Activated CD8-positive, alpha-beta memory T cell treated with anti-CD3 and anti-CD28 coated beads for 36 hours (primary cell): ENCODE measurements at regions not wholly inside any gene's neighbourhood (a gene's known extent, or its start where the extent isn't known, plus 50 kb on each side); places are given as distances from the start of the nearest gene placed in this dataset.
"Not testable (repeated sequence)": the region's sequence is repeated elsewhere in the genome, so short reads cannot be mapped to it uniquely, and the experiment has no call there.

ENCODE experiments used
- CTCF ChIA-PET: fragments of 350-600 bp; sonication (Branson Sonifier 250); formaldehyde crosslinking; loops from one replicate; lab custom pipeline; 2021; ENCODE audit warnings: antibody characterized with exemption; lab: Charles Lee
- POLR2A ChIA-PET: fragments of 350-600 bp; sonication (Branson Sonifier 250); formaldehyde crosslinking; loops from one replicate; lab custom pipeline; 2021; ENCODE audit warnings: antibody characterized with exemption; lab: Charles Lee

- POLR2A ChIA-PET = no interaction called here
- CTCF ChIA-PET = no interaction called here
Measured at GRCh38 chr12:73158341-73158740, 886.2 kb downstream of the TRHDE start.

GRCh38 chr12:73159954-73160353 is 887.8 kb downstream of the TRHDE start:
- ChIA-PET POLR2A (no interaction called here), CTCF (no interaction called here)

DNA sequence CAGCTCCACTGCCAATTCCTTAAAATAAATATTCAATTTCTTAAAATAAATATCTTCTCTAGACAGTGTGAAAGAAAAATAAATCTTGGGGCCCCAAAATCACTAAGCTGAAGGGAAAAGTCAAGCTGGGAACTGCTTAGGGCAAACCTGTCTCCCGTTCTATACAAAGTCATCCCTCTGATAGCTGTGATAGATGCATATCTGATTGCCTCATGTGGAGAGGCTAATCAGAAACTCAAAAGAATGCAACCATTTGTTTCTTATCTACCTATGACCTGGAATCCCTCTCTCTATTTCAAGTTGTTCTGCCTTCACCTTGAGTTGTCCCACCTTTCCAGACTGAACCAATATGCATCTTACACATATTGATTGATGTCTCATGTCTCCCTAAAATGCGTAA is 889.8 kb downstream of the TRHDE start:
- ChIA-PET POLR2A (no interaction called here), CTCF (no interaction called here)

- POLR2A ChIA-PET = no interaction called here
- CTCF ChIA-PET = no interaction called here
Measured at GRCh38 chr12:73180734-73181133, 908.6 kb downstream of the TRHDE start.

DNA sequence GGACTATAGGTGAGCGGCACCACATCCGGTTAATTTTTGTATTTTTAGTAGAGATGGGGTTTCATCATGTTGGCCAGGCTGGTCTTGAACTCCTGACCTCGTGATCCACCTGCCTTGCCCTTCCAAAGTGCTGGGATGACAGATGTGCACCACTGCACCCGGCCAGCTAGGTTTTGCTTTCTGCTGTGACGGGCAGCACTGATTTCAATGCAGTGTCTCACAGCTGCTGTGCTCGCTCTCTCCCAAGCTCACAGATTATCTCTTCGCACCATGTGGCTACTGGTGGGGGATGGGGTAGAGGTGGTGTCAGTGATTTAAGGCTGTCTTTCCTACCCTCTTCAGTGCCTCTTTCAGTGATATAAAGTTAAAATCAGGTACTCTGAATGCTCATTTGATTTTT is 909.1 kb downstream of the TRHDE start:
- ChIA-PET POLR2A (no interaction called here), CTCF (no interaction called here)

DNA sequence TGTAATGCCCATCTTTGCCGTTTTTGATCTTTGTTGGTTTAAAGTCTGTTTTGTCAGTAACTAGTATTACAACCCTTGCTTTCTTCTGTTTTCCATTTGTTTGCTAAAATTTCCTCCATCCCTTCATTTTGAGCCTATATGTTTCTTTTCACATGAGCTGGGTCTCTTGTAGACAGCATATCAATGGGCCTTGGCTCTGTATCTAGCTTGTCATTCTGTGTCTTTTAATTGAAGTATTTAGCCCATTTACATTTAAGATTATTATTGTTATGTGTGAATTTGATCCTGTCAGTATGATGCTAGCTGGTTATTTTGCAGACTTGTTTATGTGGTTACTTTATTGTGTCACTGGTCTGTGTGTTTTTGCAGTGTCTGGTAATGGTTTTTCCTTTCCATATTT is 913.2 kb downstream of the TRHDE start:
- ChIA-PET CTCF (no interaction called here), POLR2A (no interaction called here)

GRCh38 chr12:73186272-73186671 is 914.1 kb downstream of the TRHDE start:
- CTCF ChIA-PET = no interaction called here

GRCh38 chr12:73187765-73188164 is 915.6 kb downstream of the TRHDE start:
- POLR2A ChIA-PET = no interaction called here
- CTCF ChIA-PET = no interaction called here

More at GRCh38 chr12:73186272-73186671, 914.1 kb downstream of the TRHDE start:
- POLR2A ChIA-PET = no interaction called here

DNA sequence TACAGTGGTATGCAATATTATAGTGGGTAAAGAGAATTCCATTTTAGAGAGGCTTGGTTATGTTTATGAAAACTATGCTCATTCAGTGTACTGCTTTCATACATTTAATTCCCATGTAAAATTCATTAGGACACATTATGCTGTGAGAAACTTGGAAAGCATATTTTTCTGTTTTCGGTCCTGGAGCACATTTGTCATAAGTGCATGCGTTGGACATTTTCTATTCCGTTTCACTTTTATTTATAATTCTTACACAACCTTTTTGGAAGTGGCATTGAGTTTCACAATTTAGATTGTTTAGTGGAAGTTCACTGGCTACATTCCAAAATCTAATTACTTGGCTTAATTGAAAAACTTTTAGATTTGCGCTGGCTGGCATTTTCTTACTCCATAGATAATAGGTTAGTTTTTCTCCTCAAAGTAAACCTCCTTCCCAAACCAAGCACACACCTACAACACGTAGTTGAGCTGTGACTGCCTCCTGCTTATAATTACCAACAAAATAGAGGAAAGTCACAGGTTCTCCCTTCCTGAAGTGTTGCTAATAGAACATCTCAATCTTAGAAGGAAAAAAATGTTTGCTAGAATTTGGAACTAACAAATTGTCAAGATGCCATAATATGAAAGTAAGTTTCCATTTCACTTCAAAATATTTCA is 938.5 kb downstream of the TRHDE start:
- ChIA-PET POLR2A (no interaction called here), CTCF (no interaction called here)

- POLR2A ChIA-PET = no interaction called here
- CTCF ChIA-PET = no interaction called here
Measured at GRCh38 chr12:73220951-73221350, 948.8 kb downstream of the TRHDE start.

DNA sequence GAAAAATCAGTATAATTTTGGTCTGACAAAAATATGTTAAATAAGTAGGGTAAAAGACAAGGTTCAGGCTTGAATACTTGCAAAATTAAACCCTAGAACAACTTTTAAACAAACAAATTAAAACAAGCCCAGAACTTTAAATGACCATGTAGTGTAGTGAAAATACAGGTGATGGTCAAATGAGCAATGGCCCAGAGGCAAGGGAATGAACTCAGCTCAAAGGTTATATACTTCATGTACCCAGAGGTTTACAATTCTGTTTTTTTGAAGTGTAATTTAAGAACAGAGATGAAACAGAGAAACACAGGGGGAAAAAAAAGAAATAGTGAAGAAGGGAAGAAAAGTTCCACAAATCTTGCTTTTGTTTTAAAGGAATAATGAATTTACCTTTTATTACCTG is 949.2 kb downstream of the TRHDE start:
- ChIA-PET CTCF (no interaction called here), POLR2A (no interaction called here)

DNA sequence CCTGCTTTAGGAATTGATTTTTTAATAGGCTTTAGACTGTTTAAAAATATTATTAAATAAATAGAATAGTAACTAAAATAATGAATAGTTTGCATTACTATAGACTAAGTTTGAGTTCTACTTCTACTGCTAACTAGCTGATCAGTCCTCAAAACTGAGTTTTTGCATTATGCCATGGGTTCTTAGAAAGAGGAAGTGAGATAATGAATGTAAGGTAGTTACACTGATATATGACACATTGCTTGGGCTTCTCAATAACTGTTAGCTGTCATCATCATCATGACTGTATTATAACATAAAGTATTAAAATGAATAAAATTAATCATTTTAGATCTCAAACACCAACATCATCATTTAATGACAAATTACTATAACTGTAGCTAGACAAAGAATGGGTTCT is 949.7 kb downstream of the TRHDE start:
- ChIA-PET POLR2A (no interaction called here), CTCF (no interaction called here)

DNA sequence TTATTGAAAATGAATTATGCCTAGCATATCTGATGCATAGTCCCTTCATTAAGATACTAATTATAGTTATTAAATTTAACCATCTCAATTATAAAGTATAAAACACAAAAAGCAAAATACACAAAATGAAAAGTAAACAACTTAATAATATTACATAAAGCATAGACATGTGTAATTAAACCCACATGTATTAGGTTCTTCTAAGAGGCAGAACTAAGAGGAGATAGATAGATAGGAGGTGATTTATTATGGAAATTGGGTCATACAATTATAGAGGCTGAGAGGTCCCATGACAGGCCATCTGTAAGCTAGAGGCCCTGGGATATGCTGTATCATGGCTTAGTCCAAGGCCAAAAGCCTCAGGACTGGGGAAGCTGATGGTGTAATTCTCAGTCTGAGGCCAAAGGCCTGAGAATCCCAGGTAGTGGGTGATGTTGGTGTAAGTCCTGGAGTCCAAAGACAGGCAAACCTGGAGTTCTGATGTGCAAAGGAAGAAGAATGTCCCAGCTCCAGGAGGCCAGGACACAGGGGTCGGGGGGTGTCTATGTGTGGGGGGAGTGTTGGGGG is 953.3 kb downstream of the TRHDE start:
- ChIA-PET POLR2A (no interaction called here), CTCF (no interaction called here)

DNA sequence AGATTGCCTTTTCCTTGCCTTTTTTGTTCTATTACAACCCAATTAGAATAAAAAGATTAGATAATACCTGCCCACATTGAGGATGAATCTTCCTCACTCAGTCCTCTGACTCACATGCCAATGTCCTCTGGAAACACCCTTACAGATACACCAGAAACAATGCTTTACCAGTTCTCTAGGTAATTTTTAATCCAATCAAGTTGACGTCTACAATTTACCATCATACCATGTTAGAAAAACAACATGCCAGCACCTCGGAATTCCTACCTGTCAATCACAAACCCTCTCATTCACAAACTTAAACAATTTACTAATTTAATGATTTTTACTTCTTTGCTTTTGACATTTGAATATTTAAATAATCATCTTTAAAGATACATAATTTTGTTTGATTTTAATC is 953.8 kb downstream of the TRHDE start:
- POLR2A ChIA-PET = no interaction called here
- CTCF ChIA-PET = no interaction called here

DNA sequence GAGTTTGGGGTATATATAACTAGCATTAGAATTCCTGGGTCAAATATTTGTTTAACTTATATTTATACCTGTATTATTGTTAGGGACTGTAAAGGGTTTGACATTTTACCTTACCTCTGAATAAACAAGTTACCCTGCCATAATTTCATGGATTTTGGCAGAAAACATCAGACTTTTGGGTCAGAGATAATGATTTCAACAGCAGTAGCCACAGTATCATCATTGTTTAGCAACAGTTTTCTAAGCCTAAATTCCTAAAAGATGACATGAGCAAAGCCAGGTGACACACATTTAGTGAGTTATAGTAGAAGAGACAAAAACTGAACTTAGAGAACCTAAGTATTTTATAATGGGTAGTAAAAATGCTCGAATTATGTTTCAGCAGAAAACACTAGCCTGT is 954.4 kb downstream of the TRHDE start:
- ChIA-PET POLR2A (no interaction called here), CTCF (no interaction called here)

DNA sequence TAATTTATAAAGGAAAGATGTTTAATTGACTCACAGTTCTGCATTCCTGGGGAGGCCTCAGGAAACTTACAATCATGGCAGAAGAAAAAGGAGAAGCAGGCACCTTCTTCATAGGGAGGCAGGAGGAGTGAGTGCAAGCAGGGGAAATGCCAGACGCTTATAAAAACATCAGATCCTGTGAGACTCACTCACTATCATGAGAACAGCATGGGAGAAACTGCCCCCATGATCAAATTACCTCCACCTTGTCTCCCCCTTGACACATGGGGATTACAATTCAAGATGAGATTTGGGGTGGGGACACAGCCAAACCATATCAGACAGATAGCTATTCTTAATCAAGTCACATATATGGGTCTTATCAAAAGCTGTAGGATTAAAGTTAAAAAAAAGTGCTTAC is 956.7 kb downstream of the TRHDE start:
- POLR2A ChIA-PET, CTCF ChIA-PET: not testable (repeated sequence)

DNA sequence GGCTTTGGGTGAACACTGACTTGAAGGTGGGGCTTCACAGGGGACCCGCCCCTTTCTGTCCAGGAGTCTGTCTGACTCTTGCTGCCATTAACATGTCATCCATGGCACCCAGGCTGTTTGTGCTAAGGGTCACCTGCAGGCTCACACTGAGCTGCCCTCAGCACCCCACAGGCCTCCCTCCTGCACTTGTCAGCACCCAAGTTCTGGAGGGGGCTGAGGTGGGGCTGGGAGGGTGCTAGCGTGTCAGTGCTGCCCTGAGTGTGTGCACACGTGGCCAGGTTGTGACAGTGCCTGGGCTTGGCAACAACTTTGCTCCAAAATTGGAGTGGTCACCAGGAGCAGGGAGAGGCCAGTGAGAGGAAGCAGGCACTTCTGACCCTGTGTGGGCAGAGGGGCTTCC is 963.2 kb downstream of the TRHDE start:
- CTCF ChIA-PET = no interaction called here
- POLR2A ChIA-PET = no interaction called here

DNA sequence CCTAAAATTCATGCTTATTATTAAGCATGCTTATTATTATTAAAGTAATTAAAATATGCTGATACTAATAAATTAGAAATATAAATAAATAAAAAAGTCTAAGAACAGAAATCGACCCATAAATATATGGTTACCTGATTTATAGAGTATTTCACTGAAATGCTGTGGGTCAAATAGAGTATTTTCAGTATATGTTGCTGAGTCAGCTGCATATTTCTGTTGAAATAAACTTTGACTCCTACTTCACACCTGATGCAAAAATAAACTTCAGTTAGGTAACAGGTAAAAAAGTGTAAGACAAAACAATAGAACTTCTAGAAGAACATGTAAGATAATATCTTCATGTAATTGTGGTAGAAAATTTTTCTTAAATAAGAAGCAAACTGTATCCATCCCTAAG is 967.9 kb downstream of the TRHDE start:
- POLR2A ChIA-PET = no interaction called here
- CTCF ChIA-PET = no interaction called here

DNA sequence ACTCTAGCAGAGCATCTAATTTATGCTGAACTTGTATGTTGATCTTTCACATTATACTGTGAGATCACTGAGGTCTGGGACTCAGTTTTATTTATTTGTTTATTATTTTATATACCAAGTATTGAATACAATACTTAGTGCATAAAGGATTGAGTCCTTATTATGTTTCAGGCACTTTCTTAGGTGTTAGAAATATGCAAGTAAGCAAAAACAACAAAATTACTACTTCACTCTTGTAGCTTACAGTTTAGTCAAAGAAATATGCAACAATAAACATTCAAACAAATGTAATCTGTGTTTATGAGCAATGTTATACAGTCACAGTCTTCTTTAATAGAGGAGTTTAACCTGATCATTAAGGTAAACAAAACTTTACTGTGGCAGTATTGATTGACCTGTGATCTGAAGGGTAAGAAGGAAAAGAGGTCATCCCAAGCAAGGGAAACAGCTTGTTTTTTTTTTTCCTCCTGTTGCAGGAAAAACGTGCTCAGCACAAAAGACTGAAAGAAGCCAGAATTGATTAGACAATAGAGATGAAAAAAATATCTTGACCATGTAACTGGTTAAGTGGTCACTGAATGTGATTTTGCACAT is 990.7 kb downstream of the TRHDE start:
- CTCF ChIA-PET = no interaction called here
- POLR2A ChIA-PET = no interaction called here

DNA sequence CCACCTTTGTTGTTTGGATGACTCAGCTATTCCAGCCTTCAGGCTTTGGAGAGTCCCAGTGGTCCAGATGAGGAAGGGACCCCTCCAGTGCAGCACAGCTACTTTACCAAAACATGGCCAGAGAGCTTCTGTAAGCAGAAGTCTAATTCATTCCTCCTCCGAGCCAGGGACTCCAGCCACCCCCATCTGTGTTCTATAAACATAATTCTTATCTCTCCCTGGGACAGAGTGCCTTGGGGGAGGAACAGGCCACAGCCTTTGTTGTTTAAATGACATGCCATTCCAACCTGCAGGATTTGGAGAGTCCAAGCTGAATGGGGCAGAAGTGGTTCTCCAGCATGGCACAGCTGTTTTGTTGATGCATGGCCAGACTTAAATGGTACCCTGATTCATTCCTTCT is 994.0 kb downstream of the TRHDE start:
- POLR2A ChIA-PET = no interaction called here
- CTCF ChIA-PET = no interaction called here

DNA sequence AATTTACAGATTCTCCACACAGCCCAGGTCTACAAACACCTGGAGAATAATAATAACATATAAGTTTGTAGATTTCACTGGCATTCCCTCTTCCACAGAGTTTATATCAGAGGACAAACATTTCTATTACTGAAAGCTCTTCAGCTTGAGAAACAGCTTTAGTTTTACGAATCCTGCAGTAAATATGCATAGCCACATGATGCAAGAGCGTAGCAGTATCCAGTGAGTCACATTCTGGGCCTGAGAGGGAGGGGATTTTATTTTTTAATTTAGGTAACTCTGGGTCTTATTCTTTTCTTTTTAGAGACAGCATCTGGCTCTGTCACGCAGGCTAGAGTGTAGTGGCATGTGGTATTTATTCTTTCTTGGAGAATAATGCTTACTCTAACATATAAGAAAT is 1002.8 kb downstream of the TRHDE start:
- CTCF ChIA-PET = no interaction called here
- POLR2A ChIA-PET = no interaction called here

GRCh38 chr12:73277971-73278370 is 1005.8 kb downstream of the TRHDE start:
- ChIA-PET POLR2A (no interaction called here), CTCF (no interaction called here)
